ENCODE measurements at regions not wholly inside any gene's neighbourhood (a gene's known extent, or its start where the extent isn't known, plus 50 kb on each side); places are given as distances from the start of the nearest gene placed in this dataset.
A peak's percentile ranks its signal among the peaks of the same experiment; 100 is the strongest.
"Not testable (repeated sequence)": the region's sequence is repeated elsewhere in the genome, so short reads cannot be mapped to it uniquely, and the experiment has no call there.

- DNase-seq (ENCODE audit: low read depth in 3 of 3, low spot score in 2 of 3): no peak
Observed at GRCh38 chr5:122591828-122592227, 183.1 kb upstream of the SNX2 start.

GRCh38 chr5:122599000-122599399 is 175.9 kb upstream of the SNX2 start:
- no peak for DNase-seq (ENCODE audit: low read depth in 3 of 3, low spot score in 2 of 3)

- no peak for DNase-seq (ENCODE audit: low read depth in 3 of 3, low spot score in 2 of 3)
Observed at GRCh38 chr5:122600924-122601323, 174.0 kb upstream of the SNX2 start.

GRCh38 chr5:122602700-122603099 is 172.2 kb upstream of the SNX2 start:
- no peak for DNase-seq (ENCODE audit: low read depth in 3 of 3, low spot score in 2 of 3)

GRCh38 chr5:122605236-122605635 is 169.6 kb upstream of the SNX2 start:
- DNase-seq (ENCODE audit: low read depth in 3 of 3, low spot score in 2 of 3): no peak

- no peak for DNase-seq (ENCODE audit: low read depth in 3 of 3, low spot score in 2 of 3)
Observed at GRCh38 chr5:122607818-122608217, 167.1 kb upstream of the SNX2 start.

- DNase-seq (ENCODE audit: low read depth in 3 of 3, low spot score in 2 of 3): no peak
Observed at GRCh38 chr5:122608222-122608621, 166.7 kb upstream of the SNX2 start.

GRCh38 chr5:122611406-122611805 is 163.5 kb upstream of the SNX2 start:
- peak in 2 of 3 donors; percentile 36 to 45 for DNase-seq (ENCODE audit: low read depth in 3 of 3, low spot score in 2 of 3)

- no peak for DNase-seq (ENCODE audit: low read depth in 3 of 3, low spot score in 2 of 3)
Observed at GRCh38 chr5:122612901-122613300, 162.0 kb upstream of the SNX2 start.

- DNase-seq (ENCODE audit: low read depth in 3 of 3, low spot score in 2 of 3): no peak
Observed at GRCh38 chr5:122615146-122615545, 159.7 kb upstream of the SNX2 start.

GRCh38 chr5:122615832-122616231 is 159.0 kb upstream of the SNX2 start:
- DNase-seq (ENCODE audit: low read depth in 3 of 3, low spot score in 2 of 3): no peak

- DNase-seq (ENCODE audit: low read depth in 3 of 3, low spot score in 2 of 3): not testable (repeated sequence)
Observed at GRCh38 chr5:122618046-122618445, 156.8 kb upstream of the SNX2 start.

- DNase-seq (ENCODE audit: low read depth in 3 of 3, low spot score in 2 of 3): not testable (repeated sequence)
Observed at GRCh38 chr5:122620768-122621167, 154.1 kb upstream of the SNX2 start.

GRCh38 chr5:122628714-122629113 is 146.2 kb upstream of the SNX2 start:
- DNase-seq (ENCODE audit: low read depth in 3 of 3, low spot score in 2 of 3): not testable (repeated sequence)

- no peak for DNase-seq (ENCODE audit: low read depth in 3 of 3, low spot score in 2 of 3)
Observed at GRCh38 chr5:122629121-122629677, 145.7 kb upstream of the SNX2 start.

GRCh38 chr5:122638581-122638980 is 136.3 kb upstream of the SNX2 start:
- DNase-seq (ENCODE audit: low read depth in 3 of 3, low spot score in 2 of 3): no peak

- no peak for DNase-seq (ENCODE audit: low read depth in 3 of 3, low spot score in 2 of 3)
Observed at GRCh38 chr5:122639033-122639432, 135.8 kb upstream of the SNX2 start.

GRCh38 chr5:122639864-122640263 is 135.0 kb upstream of the SNX2 start:
- no peak for DNase-seq (ENCODE audit: low read depth in 3 of 3, low spot score in 2 of 3)

- DNase-seq (ENCODE audit: low read depth in 3 of 3, low spot score in 2 of 3): no peak
Observed at GRCh38 chr5:122649080-122649479, 125.8 kb upstream of the SNX2 start.

- no peak for DNase-seq (ENCODE audit: low read depth in 3 of 3, low spot score in 2 of 3)
Observed at GRCh38 chr5:122653087-122654017, 121.5 kb upstream of the SNX2 start.

- DNase-seq (ENCODE audit: low read depth in 3 of 3, low spot score in 2 of 3): no peak
Observed at GRCh38 chr5:122656160-122656559, 118.7 kb upstream of the SNX2 start.

- DNase-seq (ENCODE audit: low read depth in 3 of 3, low spot score in 2 of 3): no peak
Observed at GRCh38 chr5:122656577-122656976, 118.3 kb upstream of the SNX2 start.

All from right renal cortex interstitium (tissue), 3 donors.